ENCODE measurements at regions not wholly inside any gene's neighbourhood (a gene's known extent, or its start where the extent isn't known, plus 50 kb on each side); places are given as distances from the start of the nearest gene placed in this dataset.

DNA sequence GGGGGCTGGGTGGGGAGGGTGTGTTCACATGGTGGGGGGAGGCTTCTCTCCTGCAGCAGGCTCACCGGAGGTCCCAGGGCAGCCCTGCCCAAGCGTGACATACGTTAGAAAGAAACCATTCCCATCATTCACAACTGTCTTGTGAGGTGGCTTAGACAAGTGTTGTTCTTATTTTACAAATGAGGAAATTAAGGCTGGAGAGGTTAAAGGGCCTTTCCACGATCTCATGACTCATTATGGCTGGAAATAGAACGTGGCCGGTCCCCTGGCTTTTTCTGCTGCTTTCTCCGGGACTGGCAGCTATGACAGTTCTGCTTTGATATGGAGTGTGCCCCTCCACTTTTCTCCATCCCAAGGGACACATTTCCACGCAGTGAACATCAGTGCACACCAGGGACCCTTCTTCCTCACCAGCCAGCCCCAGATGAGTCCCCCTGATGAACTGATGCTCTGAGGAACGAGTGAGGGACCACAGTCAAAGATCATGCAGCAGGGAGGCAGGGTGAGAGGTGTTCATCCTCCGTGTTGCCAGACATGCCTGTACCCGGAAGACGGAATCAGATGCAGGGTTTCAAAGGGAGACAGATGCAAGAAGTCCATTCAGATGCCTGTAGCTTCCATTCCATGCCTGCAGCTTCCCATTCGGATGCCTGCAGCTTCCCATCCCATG lies 64.0 kb upstream of the ACSL1 start:
- in situ Hi-C loops (cut with HindIII; ENCODE audit: low sequenced_read_pairs), result no loop called here
- TF ChIP-seq, protein P1, sequence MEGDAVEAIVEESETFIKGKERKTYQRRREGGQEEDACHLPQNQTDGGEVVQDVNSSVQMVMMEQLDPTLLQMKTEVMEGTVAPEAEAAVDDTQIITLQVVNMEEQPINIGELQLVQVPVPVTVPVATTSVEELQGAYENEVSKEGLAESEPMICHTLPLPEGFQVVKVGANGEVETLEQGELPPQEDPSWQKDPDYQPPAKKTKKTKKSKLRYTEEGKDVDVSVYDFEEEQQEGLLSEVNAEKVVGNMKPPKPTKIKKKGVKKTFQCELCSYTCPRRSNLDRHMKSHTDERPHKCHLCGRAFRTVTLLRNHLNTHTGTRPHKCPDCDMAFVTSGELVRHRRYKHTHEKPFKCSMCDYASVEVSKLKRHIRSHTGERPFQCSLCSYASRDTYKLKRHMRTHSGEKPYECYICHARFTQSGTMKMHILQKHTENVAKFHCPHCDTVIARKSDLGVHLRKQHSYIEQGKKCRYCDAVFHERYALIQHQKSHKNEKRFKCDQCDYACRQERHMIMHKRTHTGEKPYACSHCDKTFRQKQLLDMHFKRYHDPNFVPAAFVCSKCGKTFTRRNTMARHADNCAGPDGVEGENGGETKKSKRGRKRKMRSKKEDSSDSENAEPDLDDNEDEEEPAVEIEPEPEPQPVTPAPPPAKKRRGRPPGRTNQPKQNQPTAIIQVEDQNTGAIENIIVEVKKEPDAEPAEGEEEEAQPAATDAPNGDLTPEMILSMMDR (IDR thresholded peaks at IDR 0.05; ENCODE audit: low read depth, low read length), result no peak
- no peak for DNase-seq (ENCODE audit: low read depth, low spot score)
- H3K4me3 ChIP-seq (ENCODE audit: low read depth, low read length), result no peak overlapping the region

DNA sequence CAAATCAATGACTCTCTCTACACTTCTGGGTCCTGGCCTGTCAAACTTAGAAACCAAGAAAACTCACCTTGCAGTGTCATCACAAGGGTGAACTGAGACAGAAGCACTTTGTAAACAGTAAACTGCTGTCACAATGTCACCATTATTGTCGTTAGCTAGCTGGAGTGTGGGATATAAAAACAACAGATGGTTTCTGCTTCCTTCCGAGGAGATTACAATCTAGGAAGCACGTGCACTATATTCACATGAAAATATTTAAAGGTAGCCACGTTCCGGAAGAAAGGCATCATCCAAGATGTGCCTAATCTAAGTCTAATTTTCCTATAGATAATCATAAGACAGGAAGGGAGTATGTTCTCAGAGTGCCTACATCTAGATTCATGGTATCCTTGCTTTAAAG lies 64.7 kb upstream of the ACSL1 start:
- TF ChIP-seq, protein P1 (IDR thresholded peaks at IDR 0.05; ENCODE audit: low read depth, low read length), result no peak
- DNase-seq (ENCODE audit: low read depth, low spot score), result no peak
- no peak overlapping the region for H3K4me3 ChIP-seq (ENCODE audit: low read depth, low read length)
- in situ Hi-C loops (cut with HindIII; ENCODE audit: low sequenced_read_pairs), result no loop called here

DNA sequence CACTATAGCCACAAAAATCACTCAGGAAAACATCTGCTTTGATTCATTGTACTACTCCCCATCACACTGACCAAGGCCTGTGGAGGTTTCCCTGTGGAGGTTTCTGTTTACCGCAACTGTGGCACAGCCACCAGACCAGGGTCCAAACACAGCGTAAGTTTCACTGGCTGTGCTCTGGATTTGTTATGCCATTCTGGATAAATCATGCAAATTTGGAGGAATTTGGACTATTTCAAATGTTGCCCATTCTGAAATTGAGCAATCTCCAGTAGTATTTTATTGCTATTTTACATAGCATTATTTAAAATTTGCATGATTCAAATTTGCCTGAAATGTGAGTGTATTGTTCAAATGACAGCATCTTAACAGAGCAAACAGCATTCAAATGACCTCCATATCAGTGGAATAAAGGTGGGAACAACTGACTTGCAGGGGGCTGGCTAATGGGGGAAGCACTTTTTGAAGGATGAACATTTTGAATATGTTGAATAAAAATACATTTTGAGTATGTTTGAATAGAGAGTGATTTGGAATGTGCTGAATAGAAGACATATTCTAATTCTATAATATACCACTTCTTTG lies 66.1 kb upstream of the ACSL1 start:
- DNase-seq (ENCODE audit: low read depth, low spot score), result no peak
- no peak overlapping the region for H3K4me3 ChIP-seq (ENCODE audit: low read depth, low read length)
- TF ChIP-seq, protein P1 (IDR thresholded peaks at IDR 0.05; ENCODE audit: low read depth, low read length), result no peak
- in situ Hi-C loops (cut with HindIII; ENCODE audit: low sequenced_read_pairs), result no loop called here

DNA sequence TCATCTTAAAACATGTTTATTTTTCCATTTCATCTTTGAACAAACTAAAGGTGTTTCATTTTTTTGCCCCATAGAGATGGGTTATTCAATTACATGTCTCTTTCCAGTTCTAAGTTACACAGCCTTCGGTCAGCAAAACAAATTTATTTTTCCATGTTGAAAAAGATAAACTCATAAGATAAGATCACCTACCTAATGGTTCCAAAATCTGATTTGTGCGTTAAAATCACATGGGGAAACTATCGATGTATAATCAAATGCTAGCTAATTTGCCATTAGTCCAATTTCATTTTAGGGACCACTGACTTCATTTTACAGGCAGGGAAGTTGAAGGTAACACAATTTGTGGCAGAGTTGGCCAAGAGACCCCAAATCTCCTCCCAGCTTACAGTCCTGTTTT lies 67.2 kb upstream of the ACSL1 start:
- no peak for DNase-seq (ENCODE audit: low read depth, low spot score)
- in situ Hi-C loops (cut with HindIII; ENCODE audit: low sequenced_read_pairs), result no loop called here
- TF ChIP-seq, protein P1 (IDR thresholded peaks at IDR 0.05; ENCODE audit: low read depth, low read length), result no peak
- no peak overlapping the region for H3K4me3 ChIP-seq (ENCODE audit: low read depth, low read length)

DNA sequence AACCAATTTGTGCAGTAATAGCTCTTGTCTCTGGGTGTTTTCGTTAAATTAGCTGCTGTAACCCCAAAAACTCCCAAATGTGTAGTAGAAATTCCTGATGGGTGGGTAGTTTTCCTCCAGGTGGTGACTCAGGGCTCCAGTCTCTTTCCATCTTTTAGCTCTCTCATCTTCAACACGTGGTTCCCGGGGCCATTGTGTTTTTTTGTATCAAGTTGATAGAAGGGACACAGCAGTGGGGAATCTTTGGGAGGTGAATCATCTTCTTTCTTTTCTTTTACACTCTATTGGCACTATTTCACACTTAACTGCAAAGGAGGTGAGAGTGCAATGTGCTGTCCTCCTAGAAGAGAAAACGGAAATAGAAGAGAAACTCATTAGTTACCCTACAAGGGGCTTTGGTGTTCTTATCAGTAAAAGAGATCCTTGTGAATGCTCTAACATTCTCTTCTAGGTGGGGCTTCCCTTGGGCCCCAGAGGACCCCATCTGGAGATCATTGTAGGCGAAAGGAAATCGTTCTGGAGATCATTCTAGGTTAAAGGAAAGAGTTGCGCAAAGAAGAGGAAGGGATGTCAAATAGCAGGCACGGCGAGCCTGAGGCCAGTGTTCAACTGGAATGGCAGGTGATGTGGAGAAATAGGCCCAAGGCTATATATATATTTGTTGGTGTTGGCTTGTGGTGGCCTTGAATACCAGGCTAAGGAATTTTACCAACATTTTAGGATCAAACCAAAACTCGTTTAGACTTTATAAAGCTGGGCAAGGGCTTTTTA lies 68.2 kb upstream of the ACSL1 start:
- no peak for DNase-seq (ENCODE audit: low read depth, low spot score)
- TF ChIP-seq, protein P1 (IDR thresholded peaks at IDR 0.05; ENCODE audit: low read depth, low read length), result no peak
- in situ Hi-C loops (cut with HindIII; ENCODE audit: low sequenced_read_pairs), result no loop called here
- no peak overlapping the region for H3K4me3 ChIP-seq (ENCODE audit: low read depth, low read length)

DNA sequence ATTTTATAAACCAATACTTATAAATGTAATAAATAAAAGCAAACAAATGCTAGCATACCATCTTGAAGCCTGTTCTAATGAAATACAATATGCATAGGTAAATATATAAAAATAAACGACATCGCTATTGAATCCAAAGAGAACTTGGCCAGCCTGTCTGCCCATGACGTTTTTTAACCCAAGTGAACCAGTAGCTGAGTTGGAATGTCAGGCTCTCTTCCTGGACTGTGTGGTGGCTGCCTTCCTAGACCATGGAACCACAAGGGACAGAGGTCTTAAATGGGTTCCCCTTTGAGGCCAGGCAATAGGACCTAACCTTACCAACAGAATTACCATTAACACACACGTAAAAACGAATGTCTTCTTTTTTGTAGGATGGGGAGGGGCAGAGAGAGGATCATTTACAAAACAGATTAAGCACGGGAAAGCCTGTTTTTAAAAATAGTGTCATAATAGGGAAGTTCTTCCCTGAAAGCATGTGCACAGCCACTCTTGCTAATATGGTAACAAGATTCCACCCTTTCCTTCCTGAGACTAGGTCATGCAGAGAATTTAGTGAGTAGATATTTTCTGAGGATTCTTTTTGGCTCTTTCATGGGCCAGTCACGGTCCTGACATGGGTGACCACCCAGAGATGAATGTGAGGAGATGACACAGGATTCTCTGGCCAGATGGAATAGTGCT lies 69.4 kb upstream of the ACSL1 start:
- TF ChIP-seq, protein P1 (IDR thresholded peaks at IDR 0.05; ENCODE audit: low read depth, low read length), result no peak
- no peak for DNase-seq (ENCODE audit: low read depth, low spot score)
- no peak overlapping the region for H3K4me3 ChIP-seq (ENCODE audit: low read depth, low read length)
- in situ Hi-C loops (cut with HindIII; ENCODE audit: low sequenced_read_pairs), result no loop called here
